ENCODE measurements at regions not wholly inside any gene's neighbourhood (a gene's known extent, or its start where the extent isn't known, plus 50 kb on each side); places are given as distances from the start of the nearest gene placed in this dataset.

DNA sequence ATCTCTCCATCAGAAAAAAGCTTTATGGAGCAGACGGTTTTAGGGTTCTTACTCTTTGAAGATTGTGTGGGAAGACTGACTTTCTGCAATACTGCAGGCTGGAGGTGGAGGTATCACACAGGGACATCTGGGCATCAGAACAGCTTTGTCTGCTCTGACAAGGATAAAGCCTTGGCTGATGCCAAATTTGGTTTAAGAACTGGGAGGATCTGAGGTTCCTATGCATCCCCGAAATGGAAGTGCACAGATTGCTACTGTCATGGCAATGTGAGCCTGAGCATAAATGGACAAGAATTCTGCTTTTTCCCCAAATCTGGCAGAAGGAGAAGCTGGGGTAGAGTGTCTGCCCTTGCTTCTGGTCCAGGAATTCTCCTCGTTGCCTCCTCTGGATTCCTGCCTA lies 424.3 kb downstream of the SLC4A3 start:
- TF ChIP-seq CTCF (IDR thresholded peaks at IDR 0.05) (no peak), POLR2A (IDR thresholded peaks at IDR 0.05) (no peak)
